DOHH2 (cell line): ENCODE measurements at regions not wholly inside any gene's neighbourhood (a gene's known extent, or its start where the extent isn't known, plus 50 kb on each side); places are given as distances from the start of the nearest gene placed in this dataset.

Experiments
- H3F3A ChIP-seq: fragments of 200-600 bp; sonication (generic), shearing (Covaris generic); 2 replicates; pipeline ENCODE4 v1.6.0; 2016; ENCODE audit warnings: antibody characterized with exemption, mild to moderate bottlenecking; ENCODE audit not compliant: control insufficient read depth, insufficient read depth
- H3K27ac ChIP-seq: fragments of 200-600 bp; sonication (generic); 2 replicates; pipeline ENCODE4 v1.5.1; 2014; ENCODE audit warnings: low read depth, mild to moderate bottlenecking, low read length, moderate library complexity
- H3K27me3 ChIP-seq: fragments of 200-600 bp; sonication (generic); 2 replicates; pipeline ENCODE4 v1.6.1; 2014; ENCODE audit warnings: mild to moderate bottlenecking, low read length, mixed read lengths; ENCODE audit not compliant: control insufficient read depth
- H3K36me3 ChIP-seq: fragments of 200-600 bp; sonication (generic); 2 replicates; pipeline ENCODE4 v1.6.1; 2014; ENCODE audit warnings: mild to moderate bottlenecking, low read length, moderate library complexity, mixed read lengths; ENCODE audit not compliant: control insufficient read depth
- H3K4me1 ChIP-seq: fragments of 200-600 bp; sonication (generic); 2 replicates; pipeline ENCODE4 v1.6.1; 2014; ENCODE audit warnings: mild to moderate bottlenecking, low read length, mixed read lengths; ENCODE audit not compliant: control insufficient read depth
- H3K4me2 ChIP-seq: fragments of 200-600 bp; sonication (generic); 2 replicates; pipeline ENCODE4 v1.6.0; 2014; ENCODE audit warnings: mild to moderate bottlenecking, low read length, moderate library complexity
- H3K4me3 ChIP-seq: fragments of 200-600 bp; sonication (generic); 2 replicates; pipeline ENCODE4 v1.5.1; 2014; ENCODE audit warnings: mild to moderate bottlenecking, low read length, mixed read lengths
- H3K79me2 ChIP-seq: fragments of 200-600 bp; sonication (generic); 2 replicates; pipeline ENCODE4 v1.6.1; 2014; ENCODE audit warnings: mild to moderate bottlenecking, low read length, mixed read lengths; ENCODE audit not compliant: control insufficient read depth
- H3K9me2 ChIP-seq: fragments of 200-600 bp; sonication (generic); replicated peaks from 2 replicates; pipeline ENCODE4 v1.6.1; 2014; ENCODE audit warnings: mild to moderate bottlenecking, low read length, mixed read lengths; ENCODE audit not compliant: control insufficient read depth
- H3K9me3 ChIP-seq: fragments of 200-600 bp; sonication (generic); 2 replicates; pipeline ENCODE4 v1.6.1; 2014; ENCODE audit warnings: antibody characterized with exemption, low read length, mixed read lengths; ENCODE audit not compliant: control insufficient read depth, insufficient read depth
- H4K20me1 ChIP-seq: fragments of 200-600 bp; sonication (generic); 2 replicates; pipeline ENCODE4 v1.6.0; 2014; ENCODE audit warnings: low read depth, mild to moderate bottlenecking, antibody characterized with exemption, low read length, moderate library complexity; ENCODE audit not compliant: control insufficient read depth, insufficient read depth
- EZH2phosphoT487 ChIP-seq: fragments of 200-600 bp; sonication (generic); IDR thresholded peaks from 2 replicates; pipeline ENCODE4 v1.6.1; 2017; ENCODE audit warnings: borderline replicate concordance, mild to moderate bottlenecking, antibody characterized with exemption, low read length, moderate library complexity, mixed read lengths
- TF ChIP-seq, protein P1 (sequence below): fragments of 200-600 bp; sonication (generic); IDR thresholded peaks from one replicate; pipeline ENCODE4 v1.5.1; 2014; ENCODE audit warnings: antibody characterized with exemption, mild to moderate bottlenecking, low read depth, low read length; ENCODE audit not compliant: poor library complexity, severe bottlenecking

DNA sequence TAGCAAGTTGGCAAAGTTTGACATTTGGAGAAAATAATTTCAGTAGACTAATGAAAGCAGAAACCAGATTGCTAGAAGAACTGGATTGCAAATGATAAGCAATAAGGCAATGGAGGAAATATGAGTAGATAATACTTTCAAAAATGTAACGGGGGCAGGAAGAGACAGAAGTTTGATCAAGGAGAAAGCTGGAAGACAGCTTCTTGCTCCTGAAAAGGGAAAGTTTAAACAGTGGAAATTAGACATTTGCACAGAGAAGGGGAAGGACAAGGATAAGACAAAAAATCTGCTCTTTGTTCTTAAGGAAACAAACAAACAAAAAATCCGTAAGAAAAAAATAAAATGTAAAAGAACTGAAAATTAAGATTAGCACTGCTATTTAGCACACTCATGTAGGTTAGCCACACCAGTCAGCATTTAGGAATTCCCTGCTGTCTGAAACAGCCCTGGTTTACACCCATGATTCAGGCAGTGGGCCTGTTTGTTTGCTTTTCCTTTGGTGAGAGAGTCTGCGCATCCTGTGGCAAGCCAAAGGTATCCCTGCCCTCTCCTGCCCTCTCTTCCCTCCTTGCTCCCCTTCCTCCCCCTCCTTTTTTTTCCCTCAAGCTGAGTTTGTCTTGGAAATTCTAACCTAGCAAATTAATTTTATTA, 104.3 kb upstream of the CAV2 start:
- no peak overlapping the region for H3K4me2 ChIP-seq
- no peaks in the 10 kb centered on the region for H4K20me1 ChIP-seq
- H3K4me3 ChIP-seq, result no peak overlapping the region
- no peaks in the 10 kb centered on the region for H3K36me3 ChIP-seq
- no peaks in the 10 kb centered on the region for H3K4me1 ChIP-seq
- no peaks in the 10 kb centered on the region for H3F3A ChIP-seq
- TF ChIP-seq, protein P1, sequence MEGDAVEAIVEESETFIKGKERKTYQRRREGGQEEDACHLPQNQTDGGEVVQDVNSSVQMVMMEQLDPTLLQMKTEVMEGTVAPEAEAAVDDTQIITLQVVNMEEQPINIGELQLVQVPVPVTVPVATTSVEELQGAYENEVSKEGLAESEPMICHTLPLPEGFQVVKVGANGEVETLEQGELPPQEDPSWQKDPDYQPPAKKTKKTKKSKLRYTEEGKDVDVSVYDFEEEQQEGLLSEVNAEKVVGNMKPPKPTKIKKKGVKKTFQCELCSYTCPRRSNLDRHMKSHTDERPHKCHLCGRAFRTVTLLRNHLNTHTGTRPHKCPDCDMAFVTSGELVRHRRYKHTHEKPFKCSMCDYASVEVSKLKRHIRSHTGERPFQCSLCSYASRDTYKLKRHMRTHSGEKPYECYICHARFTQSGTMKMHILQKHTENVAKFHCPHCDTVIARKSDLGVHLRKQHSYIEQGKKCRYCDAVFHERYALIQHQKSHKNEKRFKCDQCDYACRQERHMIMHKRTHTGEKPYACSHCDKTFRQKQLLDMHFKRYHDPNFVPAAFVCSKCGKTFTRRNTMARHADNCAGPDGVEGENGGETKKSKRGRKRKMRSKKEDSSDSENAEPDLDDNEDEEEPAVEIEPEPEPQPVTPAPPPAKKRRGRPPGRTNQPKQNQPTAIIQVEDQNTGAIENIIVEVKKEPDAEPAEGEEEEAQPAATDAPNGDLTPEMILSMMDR, result no peak
- no peak for TF ChIP-seq EZH2phosphoT487
- no peaks in the 10 kb centered on the region for H3K9me3 ChIP-seq
- H3K79me2 ChIP-seq, result no peaks in the 10 kb centered on the region
- no peaks in the 10 kb centered on the region for H3K9me2 ChIP-seq
- no peak overlapping the region for H3K27ac ChIP-seq
- no peaks in the 10 kb centered on the region for H3K27me3 ChIP-seq

- no peak for TF ChIP-seq EZH2phosphoT487
- TF ChIP-seq, protein P1, result no peak
- Histone ChIP-seq H3F3A (no peaks in the 10 kb centered on the region), H3K79me2 (no peaks in the 10 kb centered on the region), H3K9me2 (no peaks in the 10 kb centered on the region), H3K27ac (no peak overlapping the region), H3K9me3 (no peaks in the 10 kb centered on the region), H3K27me3 (no peaks in the 10 kb centered on the region), H3K4me2 (no peak overlapping the region), H4K20me1 (no peaks in the 10 kb centered on the region), H3K36me3 (no peaks in the 10 kb centered on the region), H3K4me3 (no peak overlapping the region), H3K4me1 (no peaks in the 10 kb centered on the region)
These were observed 100.9 kb upstream of the CAV2 start for GRCh38 chr7:116398672-116399071.

GRCh38 chr7:116399819-116400218, 99.7 kb upstream of the CAV2 start:
- Histone ChIP-seq H3K36me3 (no peaks in the 10 kb centered on the region), H3K4me3 (no peak overlapping the region), H4K20me1 (no peaks in the 10 kb centered on the region), H3K27me3 (no peaks in the 10 kb centered on the region), H3K9me2 (no peaks in the 10 kb centered on the region), H3K4me2 (no peak overlapping the region), H3K79me2 (no peaks in the 10 kb centered on the region), H3K27ac (no peak overlapping the region), H3K4me1 (no peaks in the 10 kb centered on the region), H3K9me3 (no peaks in the 10 kb centered on the region), H3F3A (no peaks in the 10 kb centered on the region)
- no peak for TF ChIP-seq EZH2phosphoT487
- TF ChIP-seq, protein P1, result no peak
